Neural cell (in vitro differentiated cells): ENCODE measurements at regions not wholly inside any gene's neighbourhood (a gene's known extent, or its start where the extent isn't known, plus 50 kb on each side); places are given as distances from the start of the nearest gene placed in this dataset.

Experiments used
- H2AFZ ChIP-seq: fragments of 200-600, 300-800 bp; sonication (generic), shearing (Covaris generic); 2 replicates; pipeline ENCODE4 v1.6.0; 2014; ENCODE audit warnings: low read depth, mild to moderate bottlenecking, antibody characterized with exemption, low read length, moderate library complexity
- H3F3A ChIP-seq: fragments of 200-600 bp; shearing (Covaris generic); 2 replicates; pipeline ENCODE4 v1.6.1; 2016; ENCODE audit warnings: mild to moderate bottlenecking, moderate library complexity, mixed read lengths, antibody characterized with exemption, low read length; ENCODE audit not compliant: insufficient read depth, poor library complexity, severe bottlenecking
- H3K27ac ChIP-seq: fragments of 200-600, 300-800 bp; sonication (generic), shearing (Covaris generic); 2 replicates; pipeline ENCODE4 v1.5.1; 2014; ENCODE audit warnings: mild to moderate bottlenecking, low read length, moderate library complexity
- H3K27me3 ChIP-seq: fragments of 300-800, 200-600 bp; sonication (generic), shearing (Covaris generic); 2 replicates; pipeline ENCODE4 v1.6.0; 2014; ENCODE audit warnings: mild to moderate bottlenecking, low read depth, low read length, moderate library complexity; ENCODE audit not compliant: insufficient read depth
- H3K36me3 ChIP-seq: fragments of 300-800, 200-600 bp; sonication (generic), shearing (Covaris generic); 2 replicates; pipeline ENCODE4 v1.5.1; 2014; ENCODE audit warnings: mild to moderate bottlenecking, antibody characterized with exemption, low read length, moderate library complexity; ENCODE audit not compliant: insufficient read depth
- H3K4me2 ChIP-seq: fragments of 300-800, 200-600 bp; sonication (generic), shearing (Covaris generic); 2 replicates; pipeline ENCODE4 v1.6.0; 2014; ENCODE audit warnings: mild to moderate bottlenecking, low read length
- H3K4me3 ChIP-seq: fragments of 300-800, 200-600 bp; sonication (generic), shearing (Covaris generic); 2 replicates; pipeline ENCODE4 v1.5.1; 2014; ENCODE audit warnings: mild to moderate bottlenecking, low read length, moderate library complexity
- H3K79me2 ChIP-seq: fragments of 200-600 bp; shearing (Covaris generic); replicated peaks from 2 replicates; pipeline ENCODE4 v1.6.0; 2014; ENCODE audit warnings: mild to moderate bottlenecking, low read length, moderate library complexity; ENCODE audit not compliant: insufficient read depth
- H3K9ac ChIP-seq: fragments of 300-800, 200-600 bp; sonication (generic), shearing (Covaris generic); 2 replicates; pipeline ENCODE4 v1.6.1; 2016; ENCODE audit warnings: mild to moderate bottlenecking, low read length, mixed read lengths
- H3K9me2 ChIP-seq: fragments of 200-600 bp; shearing (Covaris generic); 2 replicates; pipeline ENCODE4 v1.6.1; 2016; ENCODE audit warnings: mild to moderate bottlenecking, low read length, mixed read lengths; ENCODE audit not compliant: insufficient read depth
- H3K9me3 ChIP-seq: fragments of 200-600, 300-800 bp; sonication (generic), shearing (Covaris generic); 2 replicates; pipeline ENCODE4 v1.6.1; 2016; ENCODE audit warnings: mild to moderate bottlenecking, mixed run types, low read length, moderate library complexity, mixed read lengths
- H4K20me1 ChIP-seq: fragments of 200-600 bp; shearing (Covaris generic); 2 replicates; pipeline ENCODE4 v1.6.1; 2016; ENCODE audit warnings: mild to moderate bottlenecking, mixed run types; ENCODE audit not compliant: insufficient read depth
- EP300 ChIP-seq: fragments of 450-650 bp; conservative IDR thresholded peaks from 2 replicates; pipeline ENCODE4 v1.6.1; 2014; ENCODE audit warnings: antibody characterized with exemption, mild to moderate bottlenecking, moderate library complexity; ENCODE audit not compliant: poor library complexity, severe bottlenecking
- EZH2 ChIP-seq: fragments of 200-600, 300-800 bp; shearing (Covaris generic), sonication (generic); IDR thresholded peaks from 2 replicates; pipeline ENCODE4 v1.6.1; 2014; ENCODE audit warnings: antibody characterized with exemption, low read length, borderline replicate concordance, mild to moderate bottlenecking; ENCODE audit not compliant: insufficient read depth, poor library complexity, severe bottlenecking
- MXI1 ChIP-seq: fragments of 450-650 bp; conservative IDR thresholded peaks from 2 replicates; pipeline ENCODE4 v1.6.1; 2014; ENCODE audit warnings: antibody characterized with exemption, mild to moderate bottlenecking; ENCODE audit not compliant: poor library complexity, severe bottlenecking
- POLR2AphosphoS5 ChIP-seq: IDR thresholded peaks from 2 replicates; pipeline ENCODE4 v1.6.1; 2012
- RAD21 ChIP-seq: fragments of 450-650 bp; conservative IDR thresholded peaks from 2 replicates; pipeline ENCODE4 v1.6.1; 2014; ENCODE audit warnings: antibody characterized with exemption, mild to moderate bottlenecking, moderate library complexity
- SMC3 ChIP-seq: fragments of 450-650 bp; conservative IDR thresholded peaks from 2 replicates; pipeline ENCODE4 v1.6.1; 2014; ENCODE audit warnings: antibody characterized with exemption, mild to moderate bottlenecking, moderate library complexity; ENCODE audit not compliant: poor library complexity
- TAF1 ChIP-seq: IDR thresholded peaks from 2 replicates; pipeline ENCODE4 v1.6.1; 2012; ENCODE audit warnings: low read depth
- TF ChIP-seq, protein P1 (sequence below): fragments of 450-650 bp; IDR thresholded peaks from 2 replicates; pipeline ENCODE4 v1.5.1; 2014; ENCODE audit warnings: antibody characterized with exemption, mild to moderate bottlenecking, moderate library complexity; ENCODE audit not compliant: poor library complexity, severe bottlenecking
- TF ChIP-seq, protein P2 (sequence below): IDR thresholded peaks from 2 replicates; pipeline ENCODE4 v1.6.1; 2012; ENCODE audit warnings: borderline replicate concordance

DNA sequence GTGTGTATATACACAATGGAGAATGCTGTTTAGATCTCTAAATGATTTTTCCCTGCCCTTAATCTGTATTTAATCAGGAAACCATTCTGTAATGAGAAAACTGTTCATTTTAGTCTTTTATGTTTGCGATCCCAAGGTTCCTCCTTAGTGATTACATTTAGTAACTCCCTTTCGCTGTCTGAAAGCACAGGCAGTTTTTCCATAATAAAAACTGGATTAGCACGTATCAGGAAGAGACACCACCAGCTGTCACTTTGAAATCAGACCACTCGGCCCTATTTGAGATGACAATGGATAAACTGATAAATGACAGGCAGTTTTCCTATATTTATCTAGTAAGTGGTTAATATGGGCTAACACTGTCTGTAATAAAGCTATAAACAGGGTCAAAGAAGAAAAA, 370.9 kb downstream of the NR4A2 start:
- no peaks in the 10 kb centered on the region for H3K9me2 ChIP-seq
- no peaks in the 10 kb centered on the region for H4K20me1 ChIP-seq
- no peaks in the 10 kb centered on the region for H3K9me3 ChIP-seq
- no peak overlapping the region for H3K4me2 ChIP-seq
- H3K36me3 ChIP-seq: no peaks in the 10 kb centered on the region
- H3K4me3 ChIP-seq: no peak overlapping the region
- no peak overlapping the region for H2AFZ ChIP-seq
- no peak for TF ChIP-seq POLR2AphosphoS5
- TF ChIP-seq RAD21: no peak
- no peak for TF ChIP-seq EP300
- TF ChIP-seq TAF1: no peak
- no peak for TF ChIP-seq SMC3
- no peak for TF ChIP-seq EZH2
- TF ChIP-seq, protein P1, sequence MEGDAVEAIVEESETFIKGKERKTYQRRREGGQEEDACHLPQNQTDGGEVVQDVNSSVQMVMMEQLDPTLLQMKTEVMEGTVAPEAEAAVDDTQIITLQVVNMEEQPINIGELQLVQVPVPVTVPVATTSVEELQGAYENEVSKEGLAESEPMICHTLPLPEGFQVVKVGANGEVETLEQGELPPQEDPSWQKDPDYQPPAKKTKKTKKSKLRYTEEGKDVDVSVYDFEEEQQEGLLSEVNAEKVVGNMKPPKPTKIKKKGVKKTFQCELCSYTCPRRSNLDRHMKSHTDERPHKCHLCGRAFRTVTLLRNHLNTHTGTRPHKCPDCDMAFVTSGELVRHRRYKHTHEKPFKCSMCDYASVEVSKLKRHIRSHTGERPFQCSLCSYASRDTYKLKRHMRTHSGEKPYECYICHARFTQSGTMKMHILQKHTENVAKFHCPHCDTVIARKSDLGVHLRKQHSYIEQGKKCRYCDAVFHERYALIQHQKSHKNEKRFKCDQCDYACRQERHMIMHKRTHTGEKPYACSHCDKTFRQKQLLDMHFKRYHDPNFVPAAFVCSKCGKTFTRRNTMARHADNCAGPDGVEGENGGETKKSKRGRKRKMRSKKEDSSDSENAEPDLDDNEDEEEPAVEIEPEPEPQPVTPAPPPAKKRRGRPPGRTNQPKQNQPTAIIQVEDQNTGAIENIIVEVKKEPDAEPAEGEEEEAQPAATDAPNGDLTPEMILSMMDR: no peak
- TF ChIP-seq, protein P2, sequence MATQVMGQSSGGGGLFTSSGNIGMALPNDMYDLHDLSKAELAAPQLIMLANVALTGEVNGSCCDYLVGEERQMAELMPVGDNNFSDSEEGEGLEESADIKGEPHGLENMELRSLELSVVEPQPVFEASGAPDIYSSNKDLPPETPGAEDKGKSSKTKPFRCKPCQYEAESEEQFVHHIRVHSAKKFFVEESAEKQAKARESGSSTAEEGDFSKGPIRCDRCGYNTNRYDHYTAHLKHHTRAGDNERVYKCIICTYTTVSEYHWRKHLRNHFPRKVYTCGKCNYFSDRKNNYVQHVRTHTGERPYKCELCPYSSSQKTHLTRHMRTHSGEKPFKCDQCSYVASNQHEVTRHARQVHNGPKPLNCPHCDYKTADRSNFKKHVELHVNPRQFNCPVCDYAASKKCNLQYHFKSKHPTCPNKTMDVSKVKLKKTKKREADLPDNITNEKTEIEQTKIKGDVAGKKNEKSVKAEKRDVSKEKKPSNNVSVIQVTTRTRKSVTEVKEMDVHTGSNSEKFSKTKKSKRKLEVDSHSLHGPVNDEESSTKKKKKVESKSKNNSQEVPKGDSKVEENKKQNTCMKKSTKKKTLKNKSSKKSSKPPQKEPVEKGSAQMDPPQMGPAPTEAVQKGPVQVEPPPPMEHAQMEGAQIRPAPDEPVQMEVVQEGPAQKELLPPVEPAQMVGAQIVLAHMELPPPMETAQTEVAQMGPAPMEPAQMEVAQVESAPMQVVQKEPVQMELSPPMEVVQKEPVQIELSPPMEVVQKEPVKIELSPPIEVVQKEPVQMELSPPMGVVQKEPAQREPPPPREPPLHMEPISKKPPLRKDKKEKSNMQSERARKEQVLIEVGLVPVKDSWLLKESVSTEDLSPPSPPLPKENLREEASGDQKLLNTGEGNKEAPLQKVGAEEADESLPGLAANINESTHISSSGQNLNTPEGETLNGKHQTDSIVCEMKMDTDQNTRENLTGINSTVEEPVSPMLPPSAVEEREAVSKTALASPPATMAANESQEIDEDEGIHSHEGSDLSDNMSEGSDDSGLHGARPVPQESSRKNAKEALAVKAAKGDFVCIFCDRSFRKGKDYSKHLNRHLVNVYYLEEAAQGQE: no peak
- no peak for TF ChIP-seq MXI1
- no peak overlapping the region for H3K9ac ChIP-seq
- no peak overlapping the region for H3K27ac ChIP-seq
- no peaks in the 10 kb centered on the region for H3K79me2 ChIP-seq
- no peaks in the 10 kb centered on the region for H3F3A ChIP-seq
- no peaks in the 10 kb centered on the region for H3K27me3 ChIP-seq

DNA sequence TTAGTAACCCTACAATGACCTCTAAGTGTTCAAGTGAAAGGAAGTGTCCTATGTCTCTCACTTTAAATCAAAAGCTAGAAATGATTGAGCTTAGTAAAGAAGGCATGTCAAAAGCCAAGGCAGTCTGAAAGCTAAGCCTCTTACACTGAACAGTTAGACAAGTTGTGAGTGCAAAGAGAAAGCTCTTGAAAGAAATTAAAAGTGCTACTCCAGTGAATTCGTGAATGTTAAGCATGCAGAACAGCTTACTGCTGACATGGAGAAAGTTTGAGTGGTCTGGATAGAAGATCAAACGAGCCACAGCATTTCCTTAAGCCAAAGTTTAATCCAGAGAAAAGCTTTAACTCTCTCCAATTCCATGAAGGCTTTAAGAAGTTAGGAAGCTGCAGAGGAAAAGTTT, 373.7 kb downstream of the NR4A2 start:
- TF ChIP-seq, protein P1: no peak
- no peak for TF ChIP-seq POLR2AphosphoS5
- no peak for TF ChIP-seq SMC3
- TF ChIP-seq, protein P2: no peak
- TF ChIP-seq MXI1: no peak
- no peak for TF ChIP-seq TAF1

More for the DNA sequence above, 373.7 kb downstream of the NR4A2 start:
- H3F3A ChIP-seq: no peaks in the 10 kb centered on the region
- H3K79me2 ChIP-seq: no peaks in the 10 kb centered on the region
- H2AFZ ChIP-seq: no peak overlapping the region
- no peaks in the 10 kb centered on the region for H4K20me1 ChIP-seq
- H3K9me2 ChIP-seq: no peaks in the 10 kb centered on the region
- no peaks in the 10 kb centered on the region for H3K27me3 ChIP-seq
- no peak overlapping the region for H3K27ac ChIP-seq
- no peak overlapping the region for H3K4me2 ChIP-seq
- H3K36me3 ChIP-seq: no peaks in the 10 kb centered on the region
- no peak overlapping the region for H3K4me3 ChIP-seq
- H3K9me3 ChIP-seq: no peaks in the 10 kb centered on the region
- H3K9ac ChIP-seq: no peak overlapping the region
